22Rv1 (cell line): ENCODE measurements at regions not wholly inside any gene's neighbourhood (a gene's known extent, or its start where the extent isn't known, plus 50 kb on each side); places are given as distances from the start of the nearest gene placed in this dataset.

ENCODE experiments used
- CTCF ChIP-seq: fragments of 450-650 bp; IDR thresholded peaks from 2 replicates; pipeline ENCODE4 v1.5.1; 2017; ENCODE audit warnings: mild to moderate bottlenecking
- ZFX ChIP-seq: fragments of 450-650 bp; IDR thresholded peaks from 2 replicates; pipeline ENCODE4 v1.6.1; 2017; ENCODE audit warnings: antibody characterized with exemption, borderline replicate concordance

- TF ChIP-seq CTCF: no peak
- TF ChIP-seq ZFX: no peak
Observed at GRCh38 chr3:117547956-117548550, 838.5 kb downstream of the TUSC7 start.
